OCI-LY7 (cell line): ENCODE measurements at regions not wholly inside any gene's neighbourhood (a gene's known extent, or its start where the extent isn't known, plus 50 kb on each side); places are given as distances from the start of the nearest gene placed in this dataset.

Experiments used
- CTCF ChIP-seq: fragments of 200-600 bp; sonication (generic); conservative IDR thresholded peaks from 2 replicates; pipeline ENCODE4 v1.5.1; 2014; ENCODE audit warnings: mild to moderate bottlenecking, antibody characterized with exemption, low read length, moderate library complexity, mixed read lengths
- EZH2phosphoT487 ChIP-seq: fragments of 200-600 bp; sonication (generic); IDR thresholded peaks from 2 replicates; pipeline ENCODE4 v1.6.1; 2018; ENCODE audit warnings: low read depth, borderline replicate concordance, mild to moderate bottlenecking, mixed run types, antibody characterized with exemption, low read length, moderate library complexity, mixed read lengths

GRCh38 chr3:31142543-31142942 lies 248.1 kb upstream of the GADL1 start:
- TF ChIP-seq CTCF (no peak), EZH2phosphoT487 (no peak)
